HG03196 (cell line): ENCODE measurements at regions not wholly inside any gene's neighbourhood (a gene's known extent, or its start where the extent isn't known, plus 50 kb on each side); places are given as distances from the start of the nearest gene placed in this dataset.

Source experiments
- ATAC-seq: cut with Tn5 transposase; IDR thresholded peaks from one replicate; pipeline ENCODE4 v1.9.1; 2021; ENCODE audit not compliant: unreplicated experiment

- ATAC-seq: no peak
These were observed 793.7 kb upstream of the ARGLU1 start for GRCh38 chr13:107361666-107362065.

- ATAC-seq: no peak
These were observed 792.1 kb upstream of the ARGLU1 start for GRCh38 chr13:107360010-107360409.

GRCh38 chr13:107358866-107359265, 790.9 kb upstream of the ARGLU1 start:
- ATAC-seq: no peak

- ATAC-seq: no peak
These were observed 783.4 kb upstream of the ARGLU1 start for GRCh38 chr13:107351305-107351704.

GRCh38 chr13:107348925-107349324, 781.0 kb upstream of the ARGLU1 start:
- ATAC-seq: no peak

- no peak for ATAC-seq
These were observed 780.5 kb upstream of the ARGLU1 start for GRCh38 chr13:107348471-107348870.

GRCh38 chr13:107347641-107348369, 779.9 kb upstream of the ARGLU1 start:
- no peak for ATAC-seq

- ATAC-seq: no peak
These were observed 774.8 kb upstream of the ARGLU1 start for GRCh38 chr13:107342747-107343146.

GRCh38 chr13:107339209-107339608, 771.3 kb upstream of the ARGLU1 start:
- no peak for ATAC-seq

GRCh38 chr13:107332188-107332587, 764.3 kb upstream of the ARGLU1 start:
- ATAC-seq: no peak

- ATAC-seq: no peak
These were observed 763.4 kb upstream of the ARGLU1 start for GRCh38 chr13:107331359-107331758.

- no peak for ATAC-seq
These were observed 762.5 kb upstream of the ARGLU1 start for GRCh38 chr13:107330484-107330883.

GRCh38 chr13:107329991-107330390, 762.1 kb upstream of the ARGLU1 start:
- ATAC-seq: no peak

- no peak for ATAC-seq
These were observed 756.7 kb upstream of the ARGLU1 start for GRCh38 chr13:107324416-107325204.

- no peak for ATAC-seq
These were observed 754.3 kb upstream of the ARGLU1 start for GRCh38 chr13:107322228-107322627.

- no peak for ATAC-seq
These were observed 737.2 kb upstream of the ARGLU1 start for GRCh38 chr13:107305178-107305577.

GRCh38 chr13:107301724-107302374, 733.9 kb upstream of the ARGLU1 start:
- ATAC-seq: no peak

- ATAC-seq: no peak
These were observed 731.8 kb upstream of the ARGLU1 start for GRCh38 chr13:107299717-107300116.

- no peak for ATAC-seq
These were observed 728.9 kb upstream of the ARGLU1 start for GRCh38 chr13:107296804-107297203.

- no peak for ATAC-seq
These were observed 727.6 kb upstream of the ARGLU1 start for GRCh38 chr13:107295416-107296140.

GRCh38 chr13:107293924-107294323, 726.0 kb upstream of the ARGLU1 start:
- no peak for ATAC-seq
